HepG2 (cell line): ENCODE measurements at regions not wholly inside any gene's neighbourhood (a gene's known extent, or its start where the extent isn't known, plus 50 kb on each side); places are given as distances from the start of the nearest gene placed in this dataset.

Experiments used
- ATAC-seq: fragments of 200-7000 bp; cut with Tn5 transposase; 3 replicates; pipeline ENCODE4 v1.9.1; 2020; ENCODE audit warnings: mild to moderate bottlenecking, moderate library complexity
- BruUV-seq: library from RNA; stranded (reverse); fragments of 400-500 nt; replicated peaks from 2 replicates; lab custom pipeline; 2021; lab: Mats Ljungman, UMichigan
- CTCF ChIA-PET: fragments of 300-600 bp; formaldehyde crosslinking; extraction: SDS; loops from one replicate; lab custom pipeline; 2021; ENCODE audit warnings: low total read pairs, inconsistent platforms, low intra/inter-chr PET ratio; lab: Yijun Ruan, JAX
- POLR2A ChIA-PET: fragments of 350-600 bp; sonication (Branson Sonifier 250); formaldehyde crosslinking; loops from one replicate; lab custom pipeline; 2020; ENCODE audit warnings: antibody characterized with exemption, inconsistent platforms; lab: Yijun Ruan, JAX
- DNase-seq: peaks from one replicate; pipeline ENCODE4 v3.0.0-alpha.2; 2015; ENCODE audit warnings: low spot score
- FAIRE-seq: peaks from 3 replicates; lab custom pipeline; 2011; peaks lifted over from hg19 to GRCh38; lab: Jason Lieb, UNC
- H2AFZ ChIP-seq: one replicate; pipeline ENCODE4 v1.6.1; 2011; ENCODE audit warnings: low read length, inconsistent platforms
- H3K27ac ChIP-seq: fragments of 300-600 bp; 3 replicates; pipeline ENCODE4 v1.8.0; 2011; ENCODE audit warnings: mixed run types, mild to moderate bottlenecking, mixed read lengths, low read length, inconsistent platforms; ENCODE audit not compliant: insufficient read depth; ENCODE audit errors: extremely low read length
- H3K27me3 ChIP-seq, 2 experiments: fragments of 200-600 bp in 1 of 2; 2 replicates in 1 of 2; 3 replicates in 1 of 2; pipeline versions ENCODE4 v1.6.0 to v1.8.0; 2011; ENCODE audit warnings: low read length in 2 of 2, mild to moderate bottlenecking in 2 of 2, moderate library complexity in 2 of 2, inconsistent platforms in 1 of 2; ENCODE audit not compliant: insufficient read depth in 2 of 2, control insufficient read depth in 1 of 2
- H3K36me3 ChIP-seq, 2 experiments: fragments of 200-600 bp in 1 of 2; replicated peaks in 1 of 2; 2 replicates in 1 of 2; 3 replicates in 1 of 2; pipeline versions ENCODE4 v1.5.1 to v1.8.0; 2011; ENCODE audit warnings: low read length in 2 of 2, inconsistent platforms in 1 of 2; ENCODE audit not compliant: insufficient read depth in 2 of 2, control insufficient read depth in 1 of 2
- H3K4me1 ChIP-seq: 2 replicates; pipeline ENCODE4 v1.5.1; 2012; ENCODE audit warnings: low read length, inconsistent platforms; ENCODE audit not compliant: insufficient read depth
- H3K4me2 ChIP-seq: 2 replicates; pipeline ENCODE4 v1.6.0; 2011; ENCODE audit warnings: low read depth, low read length, inconsistent platforms
- H3K4me3 ChIP-seq, 3 experiments: fragments of 200-600 bp in 1 of 3; sonication (generic), shearing (Covaris generic) in 1 of 3; replicated peaks in 1 of 3; 2 replicates each; pipeline ENCODE4 v1.5.1; 2011 to 2016; ENCODE audit warnings: low read length in 3 of 3, inconsistent platforms in 2 of 3, low read depth in 2 of 3, mild to moderate bottlenecking in 2 of 3, control low read depth in 1 of 3, mixed read lengths in 1 of 3; ENCODE audit not compliant: insufficient read depth in 1 of 3
- H3K79me2 ChIP-seq: one replicate; pipeline ENCODE4 v1.6.1; 2011; ENCODE audit warnings: low read length, inconsistent platforms; ENCODE audit not compliant: insufficient read depth
- H3K9ac ChIP-seq: 2 replicates; pipeline ENCODE4 v1.6.0; 2011; ENCODE audit warnings: mild to moderate bottlenecking, low read depth, low read length, inconsistent platforms; ENCODE audit not compliant: insufficient read depth
- H3K9me3 ChIP-seq: 2 replicates; pipeline ENCODE4 v1.5.1; 2012; ENCODE audit warnings: mild to moderate bottlenecking, low read length
- H4K20me1 ChIP-seq: 2 replicates; pipeline ENCODE4 v1.6.0; 2011; ENCODE audit warnings: inconsistent platforms, mild to moderate bottlenecking, low read length, moderate library complexity; ENCODE audit not compliant: insufficient read depth
- NPAS2 ChIP-seq: sonication (generic); formaldehyde crosslinking; IDR thresholded peaks from 2 replicates; pipeline ENCODE4 v1.8.0; 2022; ENCODE audit warnings: mild to moderate bottlenecking, missing genetic modification reagents, borderline replicate concordance
- YEATS4 ChIP-seq: sonication (generic); formaldehyde crosslinking; IDR thresholded peaks from 2 replicates; pipeline ENCODE4 v1.4.0; 2020; ENCODE audit warnings: missing genetic modification reagents, borderline replicate concordance
- ZBTB1 ChIP-seq: sonication (generic); formaldehyde crosslinking; IDR thresholded peaks from 2 replicates; pipeline ENCODE4 v1.4.0; 2020; ENCODE audit warnings: missing genetic modification reagents, borderline replicate concordance
- ZNF317 ChIP-seq: sonication (generic); formaldehyde crosslinking; IDR thresholded peaks from 2 replicates; pipeline ENCODE4 v1.5.0; 2020; ENCODE audit warnings: mild to moderate bottlenecking, missing genetic modification reagents
- ZNF878 ChIP-seq: sonication (generic); formaldehyde crosslinking; IDR thresholded peaks from 2 replicates; pipeline ENCODE4 v1.8.1; 2023; ENCODE audit warnings: mild to moderate bottlenecking, missing genetic modification reagents, moderate library complexity
- WGBS: methylation state at CpG from one replicate; pipeline ENCODE4 v1.1.6; 2017; ENCODE audit warnings: low lambda C conversion rate; 5-methylcytosine and 5-hydroxymethylcytosine counted together
- in situ Hi-C: cut with HindIII; loops from 2 replicates; pipeline ENCODE4 v1.10.0; 2017; ENCODE audit warnings: low pct_unique_long_range_greater_than_20kb; ENCODE audit not compliant: extremely low pct_ligation_motif_present
- intact Hi-C: fragments of 100-400 bp; cut with micrococcal nuclease; formaldehyde crosslinking; loops from one replicate; pipeline ENCODE4 v1.10.0; 2022; ENCODE audit not compliant: unreplicated experiment
- TF ChIP-seq, protein P1 (sequence below): sonication (generic); formaldehyde crosslinking; IDR thresholded peaks from 2 replicates; pipeline ENCODE4 v1.5.1; 2020; ENCODE audit warnings: mild to moderate bottlenecking, missing genetic modification reagents, moderate library complexity
- TF ChIP-seq, protein P2 (sequence below): sonication (generic); formaldehyde crosslinking; IDR thresholded peaks from 2 replicates; pipeline ENCODE4 v1.5.0; 2020; ENCODE audit warnings: mild to moderate bottlenecking, missing genetic modification reagents, borderline replicate concordance

DNA sequence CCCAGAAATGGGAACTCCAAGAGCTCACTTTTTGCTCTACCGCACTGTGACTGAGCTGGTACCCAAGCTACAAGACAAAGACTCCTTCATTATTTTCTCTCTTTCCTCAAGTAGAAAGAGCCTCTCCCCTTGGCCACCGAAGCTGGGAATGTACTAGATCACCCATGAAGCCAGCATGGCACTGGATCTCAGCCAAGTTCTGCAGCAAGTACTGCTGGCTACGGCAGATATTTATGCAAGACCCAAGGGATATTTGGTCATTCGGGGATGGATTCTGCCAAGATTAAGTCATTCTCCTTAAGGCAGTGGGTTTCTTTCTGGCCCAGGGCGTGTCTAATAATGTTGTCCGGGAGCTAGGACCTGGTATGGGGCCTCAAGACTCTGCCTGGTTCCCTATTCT is 633.5 kb downstream of the SLITRK1 start:
- 17% methylated on average over 4 of the region's 6 CpGs for WGBS

More for the DNA sequence above, 633.5 kb downstream of the SLITRK1 start:
- H3K36me3 ChIP-seq = no peaks in the 10 kb centered on the region
- DNase-seq (no peak), FAIRE-seq (no peak)
- in situ Hi-C loops (no loop called here), intact Hi-C loops (no loop called here)
- POLR2A ChIA-PET = no interaction called here
- H3K4me1 ChIP-seq = no peaks in the 10 kb centered on the region
- peaks cover 60% of the 10 kb centered on the region for H3K9me3 ChIP-seq
- no peaks in the 10 kb centered on the region for H4K20me1 ChIP-seq
- no peaks in the 10 kb centered on the region for H3K79me2 ChIP-seq
- no peak overlapping the region for H2AFZ ChIP-seq
- H3K4me2 ChIP-seq = no peak overlapping the region
- no peak overlapping the region for H3K9ac ChIP-seq
- CTCF ChIA-PET = no interaction called here
- BruUV-seq = no TSS peak
- H3K4me3 ChIP-seq = no peak overlapping the region
- no peak overlapping the region for H3K27ac ChIP-seq
- TF ChIP-seq NPAS2 = no peak
- TF ChIP-seq, protein P1, sequence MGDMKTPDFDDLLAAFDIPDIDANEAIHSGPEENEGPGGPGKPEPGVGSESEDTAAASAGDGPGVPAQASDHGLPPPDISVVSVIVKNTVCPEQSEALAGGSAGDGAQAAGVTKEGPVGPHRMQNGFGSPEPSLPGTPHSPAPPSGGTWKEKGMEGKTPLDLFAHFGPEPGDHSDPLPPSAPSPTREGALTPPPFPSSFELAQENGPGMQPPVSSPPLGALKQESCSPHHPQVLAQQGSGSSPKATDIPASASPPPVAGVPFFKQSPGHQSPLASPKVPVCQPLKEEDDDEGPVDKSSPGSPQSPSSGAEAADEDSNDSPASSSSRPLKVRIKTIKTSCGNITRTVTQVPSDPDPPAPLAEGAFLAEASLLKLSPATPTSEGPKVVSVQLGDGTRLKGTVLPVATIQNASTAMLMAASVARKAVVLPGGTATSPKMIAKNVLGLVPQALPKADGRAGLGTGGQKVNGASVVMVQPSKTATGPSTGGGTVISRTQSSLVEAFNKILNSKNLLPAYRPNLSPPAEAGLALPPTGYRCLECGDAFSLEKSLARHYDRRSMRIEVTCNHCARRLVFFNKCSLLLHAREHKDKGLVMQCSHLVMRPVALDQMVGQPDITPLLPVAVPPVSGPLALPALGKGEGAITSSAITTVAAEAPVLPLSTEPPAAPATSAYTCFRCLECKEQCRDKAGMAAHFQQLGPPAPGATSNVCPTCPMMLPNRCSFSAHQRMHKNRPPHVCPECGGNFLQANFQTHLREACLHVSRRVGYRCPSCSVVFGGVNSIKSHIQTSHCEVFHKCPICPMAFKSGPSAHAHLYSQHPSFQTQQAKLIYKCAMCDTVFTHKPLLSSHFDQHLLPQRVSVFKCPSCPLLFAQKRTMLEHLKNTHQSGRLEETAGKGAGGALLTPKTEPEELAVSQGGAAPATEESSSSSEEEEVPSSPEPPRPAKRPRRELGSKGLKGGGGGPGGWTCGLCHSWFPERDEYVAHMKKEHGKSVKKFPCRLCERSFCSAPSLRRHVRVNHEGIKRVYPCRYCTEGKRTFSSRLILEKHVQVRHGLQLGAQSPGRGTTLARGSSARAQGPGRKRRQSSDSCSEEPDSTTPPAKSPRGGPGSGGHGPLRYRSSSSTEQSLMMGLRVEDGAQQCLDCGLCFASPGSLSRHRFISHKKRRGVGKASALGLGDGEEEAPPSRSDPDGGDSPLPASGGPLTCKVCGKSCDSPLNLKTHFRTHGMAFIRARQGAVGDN (CRISPR knock-in tag) = no peak
- TF ChIP-seq ZNF317 (CRISPR knock-in tag) = no peak
- TF ChIP-seq, protein P2, sequence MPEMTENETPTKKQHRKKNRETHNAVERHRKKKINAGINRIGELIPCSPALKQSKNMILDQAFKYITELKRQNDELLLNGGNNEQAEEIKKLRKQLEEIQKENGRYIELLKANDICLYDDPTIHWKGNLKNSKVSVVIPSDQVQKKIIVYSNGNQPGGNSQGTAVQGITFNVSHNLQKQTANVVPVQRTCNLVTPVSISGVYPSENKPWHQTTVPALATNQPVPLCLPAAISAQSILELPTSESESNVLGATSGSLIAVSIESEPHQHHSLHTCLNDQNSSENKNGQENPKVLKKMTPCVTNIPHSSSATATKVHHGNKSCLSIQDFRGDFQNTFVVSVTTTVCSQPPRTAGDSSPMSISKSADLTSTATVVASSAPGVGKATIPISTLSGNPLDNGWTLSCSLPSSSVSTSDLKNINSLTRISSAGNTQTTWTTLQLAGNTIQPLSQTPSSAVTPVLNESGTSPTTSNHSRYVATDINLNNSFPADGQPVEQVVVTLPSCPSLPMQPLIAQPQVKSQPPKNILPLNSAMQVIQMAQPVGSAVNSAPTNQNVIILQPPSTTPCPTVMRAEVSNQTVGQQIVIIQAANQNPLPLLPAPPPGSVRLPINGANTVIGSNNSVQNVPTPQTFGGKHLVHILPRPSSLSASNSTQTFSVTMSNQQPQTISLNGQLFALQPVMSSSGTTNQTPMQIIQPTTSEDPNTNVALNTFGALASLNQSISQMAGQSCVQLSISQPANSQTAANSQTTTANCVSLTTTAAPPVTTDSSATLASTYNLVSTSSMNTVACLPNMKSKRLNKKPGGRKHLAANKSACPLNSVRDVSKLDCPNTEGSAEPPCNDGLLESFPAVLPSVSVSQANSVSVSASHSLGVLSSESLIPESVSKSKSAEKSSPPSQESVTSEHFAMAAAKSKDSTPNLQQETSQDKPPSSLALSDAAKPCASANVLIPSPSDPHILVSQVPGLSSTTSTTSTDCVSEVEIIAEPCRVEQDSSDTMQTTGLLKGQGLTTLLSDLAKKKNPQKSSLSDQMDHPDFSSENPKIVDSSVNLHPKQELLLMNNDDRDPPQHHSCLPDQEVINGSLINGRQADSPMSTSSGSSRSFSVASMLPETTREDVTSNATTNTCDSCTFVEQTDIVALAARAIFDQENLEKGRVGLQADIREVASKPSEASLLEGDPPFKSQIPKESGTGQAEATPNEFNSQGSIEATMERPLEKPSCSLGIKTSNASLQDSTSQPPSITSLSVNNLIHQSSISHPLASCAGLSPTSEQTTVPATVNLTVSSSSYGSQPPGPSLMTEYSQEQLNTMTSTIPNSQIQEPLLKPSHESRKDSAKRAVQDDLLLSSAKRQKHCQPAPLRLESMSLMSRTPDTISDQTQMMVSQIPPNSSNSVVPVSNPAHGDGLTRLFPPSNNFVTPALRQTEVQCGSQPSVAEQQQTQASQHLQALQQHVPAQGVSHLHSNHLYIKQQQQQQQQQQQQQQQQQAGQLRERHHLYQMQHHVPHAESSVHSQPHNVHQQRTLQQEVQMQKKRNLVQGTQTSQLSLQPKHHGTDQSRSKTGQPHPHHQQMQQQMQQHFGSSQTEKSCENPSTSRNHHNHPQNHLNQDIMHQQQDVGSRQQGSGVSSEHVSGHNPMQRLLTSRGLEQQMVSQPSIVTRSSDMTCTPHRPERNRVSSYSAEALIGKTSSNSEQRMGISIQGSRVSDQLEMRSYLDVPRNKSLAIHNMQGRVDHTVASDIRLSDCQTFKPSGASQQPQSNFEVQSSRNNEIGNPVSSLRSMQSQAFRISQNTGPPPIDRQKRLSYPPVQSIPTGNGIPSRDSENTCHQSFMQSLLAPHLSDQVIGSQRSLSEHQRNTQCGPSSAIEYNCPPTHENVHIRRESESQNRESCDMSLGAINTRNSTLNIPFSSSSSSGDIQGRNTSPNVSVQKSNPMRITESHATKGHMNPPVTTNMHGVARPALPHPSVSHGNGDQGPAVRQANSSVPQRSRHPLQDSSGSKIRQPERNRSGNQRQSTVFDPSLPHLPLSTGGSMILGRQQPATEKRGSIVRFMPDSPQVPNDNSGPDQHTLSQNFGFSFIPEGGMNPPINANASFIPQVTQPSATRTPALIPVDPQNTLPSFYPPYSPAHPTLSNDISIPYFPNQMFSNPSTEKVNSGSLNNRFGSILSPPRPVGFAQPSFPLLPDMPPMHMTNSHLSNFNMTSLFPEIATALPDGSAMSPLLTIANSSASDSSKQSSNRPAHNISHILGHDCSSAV = no peak
- no peak for TF ChIP-seq YEATS4 (CRISPR knock-in tag)
- TF ChIP-seq ZNF878 (CRISPR knock-in tag) = no peak
- TF ChIP-seq ZBTB1 (CRISPR knock-in tag) = no peak
- TF ChIP-seq, all 625 proteins: peak for 0
- no peak for ATAC-seq
- no peaks in the 10 kb centered on the region for H3K27me3 ChIP-seq
